ENCODE measurements at regions not wholly inside any gene's neighbourhood (a gene's known extent, or its start where the extent isn't known, plus 50 kb on each side); places are given as distances from the start of the nearest gene placed in this dataset.
"Not testable (repeated sequence)": the region's sequence is repeated elsewhere in the genome, so short reads cannot be mapped to it uniquely, and the experiment has no call there.

DNA sequence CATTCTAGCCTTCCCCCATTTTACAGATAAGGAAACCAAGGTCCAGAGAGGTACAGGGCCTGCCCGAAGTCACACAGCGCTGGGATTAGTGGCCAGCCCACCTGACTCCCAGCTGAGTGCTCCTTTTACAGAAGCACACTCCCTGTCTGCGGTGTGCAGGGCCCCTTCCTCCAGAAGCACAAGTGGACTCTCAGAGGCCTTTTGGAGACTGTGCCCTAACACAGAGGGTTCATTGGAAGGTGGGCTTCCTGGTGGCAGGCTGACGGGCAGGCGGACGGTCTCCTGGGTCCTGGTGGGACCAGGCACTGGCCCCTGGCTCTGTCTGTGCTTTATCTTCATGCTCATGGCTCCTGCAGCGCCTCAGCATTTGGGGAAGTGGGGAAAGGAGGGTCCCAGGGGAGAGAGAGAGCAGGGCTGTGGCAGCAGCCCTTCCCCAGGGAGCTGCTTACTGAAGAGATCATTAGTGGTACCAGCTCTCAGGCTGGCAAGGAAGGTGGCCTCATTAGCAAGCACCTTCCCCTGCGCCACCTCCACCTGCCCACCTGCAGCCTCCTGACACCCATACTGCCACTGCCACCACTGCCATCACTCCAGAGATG lies 83.1 kb upstream of the GOLGA6L4 start:
- not testable (repeated sequence) for DNase-seq (ENCODE audit: extremely low read depth in 1 of 2, low read depth in 1 of 2)

DNA sequence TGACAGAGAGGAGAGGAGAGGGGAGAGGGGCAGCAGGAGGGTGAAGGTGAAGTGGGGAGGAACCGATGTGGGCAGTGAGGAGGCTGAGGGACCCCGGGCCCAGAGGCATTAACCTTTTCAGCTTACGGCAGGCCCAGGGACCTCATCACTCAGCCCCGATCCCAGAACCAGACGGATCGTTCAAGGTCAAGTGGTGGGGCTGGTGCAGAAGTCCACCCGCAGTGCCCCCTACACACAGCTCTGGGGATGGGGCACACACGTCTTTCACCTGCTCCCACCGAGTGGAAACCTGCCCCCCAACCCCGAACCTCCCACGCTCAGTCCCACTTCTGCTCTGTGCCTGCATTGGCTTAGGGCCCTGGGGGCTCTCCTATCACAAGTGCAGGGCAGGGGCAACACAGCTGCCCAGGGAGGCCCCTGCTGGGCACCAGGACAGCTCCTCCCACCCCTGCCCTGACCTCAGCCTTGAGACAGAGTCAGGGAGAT lies 81.9 kb upstream of the GOLGA6L4 start:
- not testable (repeated sequence) for DNase-seq (ENCODE audit: extremely low read depth in 1 of 2, low read depth in 1 of 2)

DNA sequence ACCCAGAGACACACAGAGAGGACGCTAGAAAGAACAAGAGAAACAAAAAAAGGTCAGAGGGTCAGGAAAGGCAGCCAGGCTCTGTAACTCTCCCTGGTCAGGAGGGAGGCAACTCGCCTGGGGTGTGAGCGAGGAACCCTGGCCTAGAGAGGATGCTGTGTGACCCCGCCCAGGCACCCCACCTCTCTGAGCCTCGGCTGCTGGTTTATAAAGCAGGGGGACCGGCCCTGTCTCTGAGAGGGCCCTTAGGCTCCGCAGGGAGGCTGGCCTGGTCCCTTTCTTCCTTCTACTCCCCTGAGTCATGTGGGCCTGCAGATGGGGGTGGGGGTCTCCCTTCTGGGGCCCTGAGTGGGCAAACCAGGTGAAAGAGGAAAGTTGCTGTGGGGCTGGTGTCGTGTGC lies 81.3 kb upstream of the GOLGA6L4 start:
- not testable (repeated sequence) for DNase-seq (ENCODE audit: extremely low read depth in 1 of 2, low read depth in 1 of 2)

DNA sequence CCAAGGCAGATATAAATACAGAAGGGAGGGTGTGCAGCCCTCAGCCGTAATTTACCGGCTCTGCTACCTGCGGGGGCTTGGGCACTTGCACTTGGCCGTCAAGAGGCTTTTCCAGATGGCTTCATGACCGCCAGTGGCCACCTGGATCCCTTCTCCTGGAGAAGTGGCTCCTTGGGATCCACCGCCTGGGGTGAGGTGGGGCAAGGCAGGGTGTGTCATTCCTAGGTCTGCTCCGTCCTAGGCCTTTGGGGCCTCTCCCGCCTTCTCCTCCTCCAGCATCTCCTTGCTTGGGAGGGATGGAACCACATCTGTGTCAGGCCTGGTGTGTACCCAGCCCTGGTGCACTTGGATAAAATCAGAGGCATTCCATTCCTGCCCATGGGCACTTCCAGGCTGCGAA lies 80.8 kb upstream of the GOLGA6L4 start:
- DNase-seq (ENCODE audit: extremely low read depth in 1 of 2, low read depth in 1 of 2), result not testable (repeated sequence)

DNA sequence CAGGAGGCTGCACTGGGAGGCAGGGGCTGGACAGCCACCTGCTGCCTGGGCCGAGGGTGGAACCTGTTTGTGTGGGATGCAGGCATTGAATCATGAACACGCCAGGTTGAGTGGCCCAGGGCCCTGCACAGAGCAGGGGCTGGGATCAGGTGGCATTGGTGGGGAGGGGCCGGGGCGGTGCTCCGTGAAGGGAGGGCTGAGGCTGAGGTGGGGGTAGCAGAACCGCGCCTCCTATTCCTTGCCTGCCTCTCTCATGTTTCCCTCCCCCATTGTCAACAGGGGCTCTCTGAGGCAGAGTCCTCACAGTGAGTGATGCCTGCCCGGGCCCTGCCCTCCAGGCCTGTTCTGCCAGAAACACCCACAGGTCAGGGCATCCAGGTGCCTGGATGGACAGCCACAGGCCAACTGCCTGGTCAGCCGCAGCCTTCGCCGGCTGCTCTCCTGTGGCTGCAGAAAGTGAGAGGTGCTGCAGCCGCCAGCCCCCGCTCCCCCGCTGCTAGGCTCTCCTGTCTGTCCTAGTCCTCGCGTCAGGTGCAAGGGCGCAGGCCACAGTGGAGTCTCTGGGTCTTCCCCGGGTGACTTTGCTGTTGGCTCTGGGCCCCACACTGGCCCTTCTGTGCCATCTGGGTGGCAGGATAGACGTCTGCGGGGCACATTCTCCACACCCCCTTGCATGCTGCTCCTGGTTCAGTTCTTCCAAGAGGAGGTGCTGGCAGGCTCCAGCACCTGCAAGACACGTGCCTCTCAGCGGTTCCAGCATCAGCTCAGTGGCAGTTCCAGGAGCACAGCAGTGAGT lies 79.6 kb upstream of the GOLGA6L4 start:
- not testable (repeated sequence) for DNase-seq (ENCODE audit: extremely low read depth in 1 of 2, low read depth in 1 of 2)

DNA sequence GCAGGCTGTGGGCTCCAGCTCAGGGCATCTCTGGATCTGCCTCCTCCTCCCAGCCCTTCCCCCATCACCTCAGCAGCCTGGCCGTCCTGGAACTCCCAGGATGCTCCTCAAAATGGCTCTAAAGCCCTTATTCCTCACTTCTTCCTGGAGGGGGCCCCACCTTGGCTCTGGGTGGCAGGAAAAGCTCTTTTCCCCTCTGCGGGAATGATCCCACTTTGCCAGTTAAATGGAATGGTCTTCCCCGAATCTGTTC lies 79.1 kb upstream of the GOLGA6L4 start:
- not testable (repeated sequence) for DNase-seq (ENCODE audit: extremely low read depth in 1 of 2, low read depth in 1 of 2)

DNA sequence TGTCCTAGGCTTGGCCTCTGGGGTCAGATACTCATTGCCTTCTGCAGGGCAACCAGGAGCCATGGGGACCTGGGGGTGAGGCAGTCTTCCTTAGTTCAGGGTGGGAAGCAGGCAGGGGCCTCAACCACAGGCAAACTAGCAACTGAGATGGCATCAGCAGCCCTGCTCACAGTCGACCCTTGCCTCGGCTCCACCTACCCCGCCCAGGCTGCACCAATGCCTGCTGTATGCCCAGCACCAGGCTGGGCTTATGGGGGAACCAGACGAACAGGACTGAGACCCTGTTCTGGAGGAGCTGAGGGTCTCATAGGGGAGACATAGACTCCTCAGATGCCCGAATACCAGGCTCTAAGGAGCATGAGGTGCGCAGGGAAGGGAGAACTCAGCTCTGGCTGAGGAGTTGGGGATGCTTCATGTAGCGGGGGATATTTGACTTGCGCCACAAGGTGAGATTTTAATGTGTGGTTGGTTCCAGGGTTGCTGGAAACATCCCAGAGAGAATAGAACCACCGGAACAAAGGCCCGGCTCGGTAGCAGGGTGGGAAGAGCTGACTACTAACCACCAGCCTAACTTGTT lies 78.4 kb upstream of the GOLGA6L4 start:
- not testable (repeated sequence) for DNase-seq (ENCODE audit: extremely low read depth in 1 of 2, low read depth in 1 of 2)

DNA sequence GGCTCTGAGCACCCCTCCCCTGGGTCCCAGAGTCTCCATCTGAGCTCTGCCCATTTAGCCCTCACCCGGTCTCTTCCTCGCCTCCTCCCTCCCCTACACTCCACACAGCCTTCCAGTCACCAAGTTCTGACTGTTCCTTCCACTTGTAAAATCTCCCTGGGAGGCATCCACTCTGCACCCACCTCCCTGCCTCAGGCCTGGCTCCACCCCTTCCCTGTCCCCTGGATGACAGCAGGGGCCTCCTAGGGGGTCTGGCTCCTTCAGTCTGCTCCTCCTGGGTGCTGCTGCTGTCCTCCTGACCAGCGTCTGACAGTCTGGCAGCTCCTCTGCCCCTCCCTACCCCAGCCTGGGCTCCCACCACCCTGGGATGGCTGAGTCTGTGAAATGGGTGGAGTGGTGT lies 77.7 kb upstream of the GOLGA6L4 start:
- not testable (repeated sequence) for DNase-seq (ENCODE audit: extremely low read depth in 1 of 2, low read depth in 1 of 2)

DNA sequence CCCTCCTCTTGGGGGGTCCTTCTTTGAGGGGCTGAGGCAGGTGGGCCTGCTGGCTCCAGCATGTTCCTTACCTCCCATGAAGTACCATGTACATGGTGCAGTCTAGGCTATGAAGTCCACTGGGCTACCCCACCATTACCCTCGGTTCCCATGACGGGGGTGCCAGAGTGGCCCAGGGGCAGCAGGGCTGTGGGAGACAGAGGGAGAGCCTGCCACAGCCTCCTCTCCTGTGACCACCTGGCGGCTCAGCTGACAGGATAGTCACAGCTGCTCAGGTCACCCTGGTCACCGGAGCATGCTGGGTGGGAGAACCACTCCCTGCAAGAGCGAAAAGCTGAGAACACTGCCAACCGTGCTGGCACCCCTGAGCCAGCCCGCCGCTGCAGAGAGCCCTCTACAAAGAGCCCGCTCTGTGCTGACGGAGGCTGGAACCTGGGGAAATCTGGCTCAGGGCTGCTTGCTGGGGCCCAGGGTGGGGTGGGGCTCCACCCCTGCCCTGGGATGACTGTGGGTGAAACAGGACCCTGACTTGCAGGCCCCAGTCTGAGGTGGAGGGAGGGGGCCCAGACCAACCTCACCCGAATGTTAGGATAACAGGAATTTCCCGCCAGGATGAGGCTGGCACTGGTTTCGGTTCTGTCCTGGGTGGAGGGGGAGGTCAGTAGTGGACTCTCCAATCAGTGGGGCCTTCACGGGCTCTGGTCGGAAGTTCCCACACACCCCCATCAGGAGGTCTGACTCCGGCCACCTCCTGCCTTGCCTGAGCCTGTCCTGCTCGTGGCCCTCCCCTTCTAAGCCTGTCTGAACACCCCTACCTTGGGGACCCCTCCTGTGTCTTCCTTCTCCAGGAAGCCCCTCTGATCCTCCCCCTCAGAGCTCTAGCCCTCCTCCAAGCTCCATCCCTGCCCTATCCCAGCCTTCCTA lies 76.0 kb upstream of the GOLGA6L4 start:
- DNase-seq (ENCODE audit: extremely low read depth in 1 of 2, low read depth in 1 of 2), result not testable (repeated sequence)

DNA sequence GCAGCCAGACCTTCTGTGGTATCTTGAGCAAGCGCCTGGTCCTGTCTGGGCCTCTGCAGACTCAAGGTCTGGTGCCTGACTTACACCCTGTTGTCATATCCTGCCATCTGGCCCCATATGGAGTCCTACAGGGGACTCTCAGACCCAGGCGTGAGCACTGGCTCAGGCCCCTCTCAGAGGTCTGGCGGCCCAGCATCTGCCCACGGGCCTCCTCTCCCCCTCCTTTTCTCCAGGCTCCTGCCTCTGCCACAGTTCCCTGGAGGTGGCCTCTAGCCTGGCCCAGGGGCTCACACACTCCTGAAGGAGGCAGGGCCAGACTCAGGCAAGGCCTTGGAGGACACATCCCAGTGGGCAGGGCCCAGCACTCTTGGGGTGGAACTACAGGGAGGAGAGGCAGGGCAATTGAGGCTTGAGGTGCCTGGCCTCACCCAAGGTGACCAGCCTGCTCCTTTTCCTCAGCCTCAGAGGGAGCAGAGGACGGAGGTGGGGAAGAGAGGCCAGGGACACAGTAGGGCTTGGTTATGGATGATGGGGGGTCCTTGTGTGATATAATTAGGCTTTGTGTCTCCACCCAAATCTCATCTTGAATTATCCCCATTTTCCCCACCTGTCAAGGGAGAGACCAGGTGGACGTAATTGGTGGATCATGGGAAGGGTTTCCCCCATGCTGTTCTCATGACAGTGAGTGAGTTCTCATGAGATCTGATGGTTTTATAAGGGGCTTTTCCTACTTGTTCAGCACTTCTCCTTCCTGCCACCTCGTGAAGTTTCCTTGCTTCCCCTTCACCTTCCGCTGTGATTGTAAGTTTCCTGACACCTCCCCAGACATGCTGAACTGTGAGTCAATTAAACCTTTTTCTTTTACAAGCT lies 70.9 kb upstream of the GOLGA6L4 start:
- DNase-seq (ENCODE audit: extremely low read depth in 1 of 2, low read depth in 1 of 2), result not testable (repeated sequence)

DNA sequence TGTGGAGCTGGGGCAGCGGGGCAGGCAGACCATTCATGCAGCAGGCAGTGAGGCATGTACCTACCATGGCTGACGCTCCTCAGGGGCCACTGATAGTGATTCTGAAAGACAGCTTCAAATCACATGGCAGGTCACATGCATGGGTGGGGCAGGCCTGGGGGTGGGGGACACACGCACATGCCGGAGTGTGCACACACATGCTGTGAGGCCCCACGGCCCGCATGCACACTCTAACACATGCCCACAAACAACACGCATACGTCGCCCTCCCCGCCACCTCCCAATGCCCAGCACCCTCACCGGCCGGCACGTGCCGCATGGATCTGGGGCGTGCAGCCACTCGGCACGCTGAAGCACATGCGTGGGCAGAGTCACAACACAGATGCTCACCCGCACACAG lies 65.5 kb upstream of the GOLGA6L4 start:
- DNase-seq (ENCODE audit: extremely low read depth in 1 of 2, low read depth in 1 of 2), result not testable (repeated sequence)

DNA sequence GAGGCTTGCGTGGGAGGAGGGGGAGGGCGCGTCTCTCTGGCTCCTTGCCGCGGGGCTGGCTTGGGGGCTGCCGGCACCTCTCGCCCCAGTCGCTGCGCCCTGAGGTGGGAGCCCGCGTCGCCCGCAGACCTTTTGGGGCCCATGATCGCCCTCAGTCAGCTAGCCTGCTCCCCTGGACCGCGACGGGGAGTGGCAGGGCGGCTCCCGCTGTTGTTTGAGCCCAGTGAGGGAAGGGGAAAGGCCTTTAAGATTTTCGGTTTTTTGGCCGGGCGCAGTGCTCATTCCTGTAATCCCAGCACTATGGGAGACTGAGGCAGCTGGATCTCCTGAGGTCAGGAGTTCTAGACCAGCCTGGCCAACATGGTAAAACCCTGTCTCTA lies 62.4 kb upstream of the GOLGA6L4 start:
- DNase-seq (ENCODE audit: extremely low read depth in 1 of 2, low read depth in 1 of 2), result not testable (repeated sequence)

Measured in activated CD8-positive, alpha-beta memory T cell treated with anti-CD3 and anti-CD28 coated beads for 1 hour (primary cell).